Loucy (cell line): ENCODE measurements at regions not wholly inside any gene's neighbourhood (a gene's known extent, or its start where the extent isn't known, plus 50 kb on each side); places are given as distances from the start of the nearest gene placed in this dataset.

Experiments
- H2AFZ ChIP-seq: fragments of 200-600 bp; sonication (generic); 2 replicates; pipeline ENCODE4 v1.6.0; 2016; ENCODE audit warnings: antibody characterized with exemption, mild to moderate bottlenecking, low read length, moderate library complexity
- H3F3A ChIP-seq: fragments of 200-600 bp; 2 replicates; pipeline ENCODE4 v1.6.0; 2016; ENCODE audit warnings: antibody characterized with exemption, low read depth, mild to moderate bottlenecking
- H3K27me3 ChIP-seq: fragments of 200-600 bp; sonication (generic); 2 replicates; pipeline ENCODE4 v1.6.1; 2014; ENCODE audit warnings: low read length, mild to moderate bottlenecking; ENCODE audit not compliant: insufficient read depth, poor library complexity, severe bottlenecking
- H3K36me3 ChIP-seq: fragments of 200-600 bp; sonication (generic); 2 replicates; pipeline ENCODE4 v1.6.1; 2016; ENCODE audit warnings: low read length; ENCODE audit not compliant: insufficient read depth
- H3K4me1 ChIP-seq: fragments of 200-600 bp; sonication (generic); 2 replicates; pipeline ENCODE4 v1.5.1; 2014; ENCODE audit warnings: low read length, mild to moderate bottlenecking; ENCODE audit not compliant: insufficient read depth, poor library complexity, severe bottlenecking
- H3K4me2 ChIP-seq: fragments of 200-600 bp; sonication (generic); 2 replicates; pipeline ENCODE4 v1.6.0; 2014; ENCODE audit warnings: antibody characterized with exemption, low read length, low read depth, mild to moderate bottlenecking; ENCODE audit not compliant: poor library complexity, severe bottlenecking
- H3K4me3 ChIP-seq: fragments of 200-600 bp; sonication (generic); 2 replicates; pipeline ENCODE4 v1.5.1; 2014; ENCODE audit warnings: low read length, mild to moderate bottlenecking, mixed read lengths; ENCODE audit not compliant: poor library complexity, severe bottlenecking
- H3K79me2 ChIP-seq: fragments of 200-600 bp; sonication (generic); 2 replicates; pipeline ENCODE4 v1.6.1; 2014; ENCODE audit warnings: low read length; ENCODE audit not compliant: insufficient read depth
- H3K9ac ChIP-seq: fragments of 200-600 bp; sonication (generic); 2 replicates; pipeline ENCODE4 v1.6.0; 2014; ENCODE audit warnings: mild to moderate bottlenecking, low read depth, low read length, moderate library complexity; ENCODE audit not compliant: poor library complexity, severe bottlenecking
- H3K9me2 ChIP-seq: fragments of 200-600 bp; sonication (generic); replicated peaks from 2 replicates; pipeline ENCODE4 v1.6.1; 2016; ENCODE audit warnings: low read depth, low read length, mixed read lengths
- H3K9me3 ChIP-seq: fragments of 200-600 bp; sonication (generic); 2 replicates; pipeline ENCODE4 v1.6.1; 2014; ENCODE audit warnings: mild to moderate bottlenecking, antibody characterized with exemption, low read length, low read depth; ENCODE audit not compliant: insufficient read depth
- H4K20me1 ChIP-seq: fragments of 200-600 bp; sonication (generic); 2 replicates; pipeline ENCODE4 v1.6.0; 2014; ENCODE audit warnings: antibody characterized with exemption, low read length, mild to moderate bottlenecking; ENCODE audit not compliant: insufficient read depth, poor library complexity, severe bottlenecking
- CTCF ChIP-seq: fragments of 200-600 bp; sonication (generic); conservative IDR thresholded peaks from 2 replicates; pipeline ENCODE4 v1.5.1; 2014; ENCODE audit warnings: mild to moderate bottlenecking, antibody characterized with exemption, low read length
- EZH2phosphoT487 ChIP-seq: fragments of 200-600 bp; IDR thresholded peaks from 2 replicates; pipeline ENCODE4 v1.6.1; 2018; ENCODE audit warnings: antibody characterized with exemption, mild to moderate bottlenecking, moderate library complexity, borderline replicate concordance

GRCh38 chr17:5757314-5757907, 173.1 kb upstream of the NLRP1 start:
- Histone ChIP-seq H3F3A (no peaks in the 10 kb centered on the region), H3K9me2 (no peaks in the 10 kb centered on the region), H3K4me1 (no peaks in the 10 kb centered on the region), H3K36me3 (no peaks in the 10 kb centered on the region), H2AFZ (no peak overlapping the region), H3K4me3 (no peak overlapping the region), H3K9ac (no peak overlapping the region), H3K27me3 (no peaks in the 10 kb centered on the region), H3K79me2 (no peaks in the 10 kb centered on the region), H4K20me1 (no peaks in the 10 kb centered on the region), H3K9me3 (no peaks in the 10 kb centered on the region), H3K4me2 (no peak overlapping the region)
- TF ChIP-seq CTCF, result no peak
- no peak for TF ChIP-seq EZH2phosphoT487

- Histone ChIP-seq H3F3A (no peaks in the 10 kb centered on the region), H3K9me2 (no peaks in the 10 kb centered on the region), H4K20me1 (no peaks in the 10 kb centered on the region), H3K4me3 (no peak overlapping the region), H3K27me3 (no peaks in the 10 kb centered on the region), H3K4me2 (no peak overlapping the region), H3K9me3 (no peaks in the 10 kb centered on the region), H2AFZ (no peak overlapping the region), H3K9ac (no peak overlapping the region), H3K36me3 (no peaks in the 10 kb centered on the region), H3K79me2 (no peaks in the 10 kb centered on the region), H3K4me1 (no peaks in the 10 kb centered on the region)
- TF ChIP-seq EZH2phosphoT487 (no peak), CTCF (no peak)
Measured at GRCh38 chr17:5758651-5759050, 174.3 kb upstream of the NLRP1 start.

GRCh38 chr17:5759501-5759925, 175.2 kb upstream of the NLRP1 start:
- Histone ChIP-seq H2AFZ (no peak overlapping the region), H3F3A (no peaks in the 10 kb centered on the region), H3K9ac (no peak overlapping the region), H3K27me3 (no peaks in the 10 kb centered on the region), H3K4me2 (no peak overlapping the region), H3K9me2 (no peaks in the 10 kb centered on the region), H4K20me1 (no peaks in the 10 kb centered on the region), H3K4me3 (no peak overlapping the region), H3K79me2 (no peaks in the 10 kb centered on the region), H3K4me1 (no peaks in the 10 kb centered on the region), H3K9me3 (no peaks in the 10 kb centered on the region), H3K36me3 (no peaks in the 10 kb centered on the region)
- TF ChIP-seq CTCF (no peak), EZH2phosphoT487 (no peak)
